Fibroblast of villous mesenchyme (primary cell): ENCODE measurements at regions not wholly inside any gene's neighbourhood (a gene's known extent, or its start where the extent isn't known, plus 50 kb on each side); places are given as distances from the start of the nearest gene placed in this dataset.

Experiments used
- DNase-seq: peaks from one replicate; pipeline ENCODE4 v3.0.0-alpha.2; 2010; ENCODE audit warnings: low read depth
- H3K4me3 ChIP-seq: 2 replicates; pipeline ENCODE4 v1.5.1; 2011; ENCODE audit warnings: low read depth, mild to moderate bottlenecking, low read length
- CTCF ChIP-seq: IDR thresholded peaks from 2 replicates; pipeline ENCODE4 v1.5.1; 2012; ENCODE audit warnings: low read depth, mild to moderate bottlenecking, low read length; ENCODE audit not compliant: insufficient read depth

DNA sequence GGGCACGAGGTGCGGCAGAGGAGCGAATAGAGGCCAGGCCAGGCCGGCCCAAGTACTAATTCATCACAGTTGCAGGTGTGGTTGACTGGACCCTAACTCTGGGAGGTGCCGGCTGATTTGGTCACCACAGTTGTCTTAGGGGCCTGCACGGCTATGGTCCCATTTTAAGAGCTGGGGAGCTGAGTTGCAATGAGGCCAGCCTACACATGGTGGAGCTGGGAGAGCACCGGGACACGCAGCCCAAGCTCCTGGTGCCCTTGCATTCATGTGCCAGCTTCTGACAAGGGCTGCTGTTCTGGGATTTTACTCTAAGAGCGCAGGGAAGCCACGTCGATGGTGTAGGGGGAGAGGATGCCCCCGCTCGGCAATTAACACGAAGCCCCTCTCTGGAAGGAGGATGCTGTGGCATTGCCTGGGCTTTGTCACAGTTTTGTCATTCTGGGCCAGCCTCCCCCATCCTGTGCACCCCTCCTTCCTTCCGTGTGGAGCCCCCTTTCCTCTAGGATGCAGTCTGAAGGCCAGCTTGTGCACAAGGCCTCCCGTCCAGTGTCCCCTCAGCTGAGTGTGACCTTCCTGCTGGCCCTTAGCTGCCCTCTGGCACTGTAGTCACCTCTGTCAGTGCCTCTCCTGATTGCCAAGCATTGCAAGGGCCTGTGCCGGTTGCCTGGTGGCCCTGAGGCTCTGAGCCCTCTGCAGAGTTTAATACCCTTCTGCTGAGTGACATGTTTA lies 109.4 kb upstream of the C1QTNF9B start:
- no peak for DNase-seq
- no peak for TF ChIP-seq CTCF
- no peak overlapping the region for H3K4me3 ChIP-seq

DNA sequence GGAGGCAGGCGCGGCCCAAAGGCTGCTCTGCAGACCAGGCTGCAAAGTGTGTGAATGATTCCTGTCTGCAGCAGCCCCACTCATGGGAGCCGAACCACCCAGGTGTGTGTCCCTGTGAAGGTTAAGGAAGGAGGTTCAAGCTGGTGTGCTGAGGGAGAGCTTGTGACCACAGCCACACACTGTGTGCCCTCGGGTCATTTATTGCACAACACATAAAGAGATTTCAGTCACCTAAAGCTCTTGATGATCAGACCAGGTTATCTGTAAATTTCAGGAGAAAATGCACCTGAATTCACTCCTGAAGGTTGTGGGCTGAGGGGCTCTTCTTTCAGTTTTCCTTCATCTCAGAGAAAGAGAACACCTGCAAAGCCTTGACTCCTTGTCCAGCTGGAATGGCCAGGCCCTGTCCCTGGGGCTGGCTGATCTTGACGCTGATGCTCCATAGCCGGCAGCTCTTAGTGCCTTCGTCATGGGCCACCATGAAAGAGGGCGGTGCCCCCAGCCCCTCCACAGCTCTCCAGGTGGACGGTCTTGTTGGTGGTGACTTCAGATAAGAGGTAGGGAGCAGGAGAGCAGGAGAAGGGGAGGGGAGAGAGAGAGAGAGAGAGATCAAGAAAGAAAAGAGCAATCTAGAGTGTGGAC lies 110.8 kb upstream of the C1QTNF9B start:
- H3K4me3 ChIP-seq, result no peak overlapping the region
- no peak for TF ChIP-seq CTCF
- no peak for DNase-seq

GRCh38 chr13:24008679-24009078 lies 111.4 kb upstream of the C1QTNF9B start:
- H3K4me3 ChIP-seq, result no peak overlapping the region
- DNase-seq, result no peak
- no peak for TF ChIP-seq CTCF

DNA sequence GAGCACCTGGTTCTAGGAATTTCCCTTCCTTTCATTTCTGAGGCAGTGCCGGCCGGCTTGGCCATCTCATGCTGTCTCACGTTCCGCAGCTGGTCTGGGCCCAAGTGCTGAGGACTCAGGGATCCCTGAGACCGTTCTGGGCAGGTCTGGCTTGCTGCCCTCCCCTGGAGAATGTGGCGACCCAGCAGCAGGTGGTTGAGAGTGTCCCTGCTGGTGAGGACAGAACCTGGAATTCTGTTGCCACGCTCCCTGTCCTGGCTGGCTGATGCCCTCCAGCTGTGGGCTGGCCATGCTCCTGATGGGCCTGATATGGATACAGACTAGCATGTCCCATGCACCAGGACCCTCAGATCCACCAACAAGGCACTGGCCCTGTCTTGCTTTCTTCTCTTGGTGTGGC lies 114.0 kb upstream of the C1QTNF9B start:
- H3K4me3 ChIP-seq, result no peak overlapping the region
- TF ChIP-seq CTCF, result no peak
- no peak for DNase-seq

DNA sequence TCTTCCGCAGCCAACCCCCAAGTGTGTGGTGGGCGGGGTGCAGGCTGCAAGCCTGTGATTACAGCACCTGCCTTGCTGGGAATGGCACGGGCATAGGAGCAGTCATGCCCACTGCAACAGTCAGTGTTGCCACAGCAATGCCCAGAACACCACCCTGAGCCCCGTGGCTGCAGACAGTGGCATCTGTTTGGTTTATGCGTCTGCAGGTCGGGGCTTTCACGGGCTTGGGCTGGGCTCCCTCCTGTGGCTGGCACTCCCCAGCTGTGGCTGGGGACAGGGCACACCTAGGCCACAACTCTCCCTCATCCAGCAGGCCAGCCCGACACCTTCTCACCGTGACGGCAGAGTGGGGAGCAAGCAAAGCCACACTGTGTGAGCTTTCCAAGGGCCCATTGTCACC lies 115.3 kb upstream of the C1QTNF9B start:
- TF ChIP-seq CTCF, result no peak
- H3K4me3 ChIP-seq, result no peak overlapping the region
- no peak for DNase-seq

DNA sequence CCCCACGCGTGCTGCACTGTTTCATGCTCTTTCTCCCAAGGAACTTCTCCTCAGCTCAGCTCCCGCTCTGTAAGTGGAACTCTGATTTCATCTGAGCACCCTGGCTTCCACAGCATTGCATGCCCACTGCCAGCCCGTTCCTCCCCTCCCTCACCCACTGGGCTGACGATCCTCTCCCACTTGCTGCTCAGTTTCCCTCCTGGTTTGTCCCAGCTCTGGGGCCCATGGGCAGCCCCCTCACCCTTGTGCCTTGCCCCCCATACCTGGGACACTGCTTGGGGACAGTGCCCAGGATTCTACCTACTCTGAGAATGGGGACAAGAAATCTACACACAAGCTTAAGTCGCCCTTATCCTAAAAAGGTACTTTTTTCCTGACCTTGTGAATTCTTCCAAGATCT lies 115.9 kb upstream of the C1QTNF9B start:
- no peak overlapping the region for H3K4me3 ChIP-seq
- no peak for DNase-seq
- TF ChIP-seq CTCF, result no peak

GRCh38 chr13:24016046-24016445 lies 118.7 kb upstream of the C1QTNF9B start:
- TF ChIP-seq CTCF, result no peak
- H3K4me3 ChIP-seq, result no peak overlapping the region
- DNase-seq, result no peak
